ENCODE measurements at regions not wholly inside any gene's neighbourhood (a gene's known extent, or its start where the extent isn't known, plus 50 kb on each side); places are given as distances from the start of the nearest gene placed in this dataset.

DNA sequence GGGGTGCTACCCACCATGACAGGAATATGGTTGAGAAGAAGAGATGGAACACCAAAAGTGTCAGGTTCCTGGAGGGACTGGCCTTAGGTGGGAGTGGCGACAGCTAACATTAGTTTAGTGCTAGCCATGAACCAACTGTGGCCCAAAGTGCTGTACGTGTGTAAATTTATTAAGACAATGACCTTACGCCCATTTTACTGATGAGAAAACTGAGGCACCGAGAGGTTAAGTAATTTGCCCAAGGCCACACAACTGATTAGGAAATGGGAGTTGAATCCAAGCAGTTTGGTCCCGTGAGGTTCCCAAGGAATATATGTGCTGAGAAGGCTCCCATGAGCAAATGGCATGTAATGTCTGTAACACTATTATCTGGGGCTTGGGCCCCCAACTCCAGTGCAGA is 109.5 kb upstream of the SLC1A4 start:
- FAIRE-seq (no peak), DNase-seq (ENCODE audit: low read depth, low spot score) (no peak)
- H3K27ac ChIP-seq (ENCODE audit: insufficient read depth, low read depth, low read length), result no peak overlapping the region
- H3K9me3 ChIP-seq (replicated peaks; ENCODE audit: control insufficient read depth, insufficient read depth, low read length), result no peaks in the 10 kb centered on the region
- no peaks in the 10 kb centered on the region for H3K79me2 ChIP-seq (ENCODE audit: control insufficient read depth, insufficient read depth, low read length)
- no peaks in the 10 kb centered on the region for H3K9me1 ChIP-seq (replicated peaks; ENCODE audit: control insufficient read depth, extremely low read depth, insufficient read depth, low read length)
- ChIA-PET CTCF (interaction anchor here (1.2 kb wide), 1 partner anchor 293 kb away, joined by 4 read pairs; no protein-coding TSS in a partner anchor), POLR2A (no interaction called here)
- intact Hi-C loops (cut with micrococcal nuclease) (loop anchor here (5.0 kb wide), 1 partner anchor 477 kb away; no protein-coding TSS in a partner anchor), dilution Hi-C loops (cut with MboI; ENCODE audit: extremely low pct_ligation_motif_present, low sequenced_read_pairs) (no loop called here)
- H2AFZ ChIP-seq (ENCODE audit: low read depth, low read length), result no peak overlapping the region
- no peaks in the 10 kb centered on the region for H3K36me3 ChIP-seq (ENCODE audit: control insufficient read depth in 2 of 2, extremely low read depth in 1 of 2, insufficient read depth in 2 of 2, low read length in 2 of 2)
- no TSS peak for BruUV-seq (replicated peaks)
- H3K9ac ChIP-seq (replicated peaks; ENCODE audit: extremely low read depth, insufficient read depth, low read length), result no peak overlapping the region
- H3K4me2 ChIP-seq (ENCODE audit: insufficient read depth, low read length), result no peak overlapping the region
- H4K20me1 ChIP-seq (replicated peaks; ENCODE audit: control insufficient read depth, extremely low read depth, insufficient read depth, low read length), result no peaks in the 10 kb centered on the region
- H3K4me3 ChIP-seq (replicated peaks in 1 of 3; ENCODE audit: insufficient read depth in 1 of 3, low read depth in 1 of 3, low read length in 3 of 3), result no peak overlapping the region
- TF ChIP-seq, protein P1, sequence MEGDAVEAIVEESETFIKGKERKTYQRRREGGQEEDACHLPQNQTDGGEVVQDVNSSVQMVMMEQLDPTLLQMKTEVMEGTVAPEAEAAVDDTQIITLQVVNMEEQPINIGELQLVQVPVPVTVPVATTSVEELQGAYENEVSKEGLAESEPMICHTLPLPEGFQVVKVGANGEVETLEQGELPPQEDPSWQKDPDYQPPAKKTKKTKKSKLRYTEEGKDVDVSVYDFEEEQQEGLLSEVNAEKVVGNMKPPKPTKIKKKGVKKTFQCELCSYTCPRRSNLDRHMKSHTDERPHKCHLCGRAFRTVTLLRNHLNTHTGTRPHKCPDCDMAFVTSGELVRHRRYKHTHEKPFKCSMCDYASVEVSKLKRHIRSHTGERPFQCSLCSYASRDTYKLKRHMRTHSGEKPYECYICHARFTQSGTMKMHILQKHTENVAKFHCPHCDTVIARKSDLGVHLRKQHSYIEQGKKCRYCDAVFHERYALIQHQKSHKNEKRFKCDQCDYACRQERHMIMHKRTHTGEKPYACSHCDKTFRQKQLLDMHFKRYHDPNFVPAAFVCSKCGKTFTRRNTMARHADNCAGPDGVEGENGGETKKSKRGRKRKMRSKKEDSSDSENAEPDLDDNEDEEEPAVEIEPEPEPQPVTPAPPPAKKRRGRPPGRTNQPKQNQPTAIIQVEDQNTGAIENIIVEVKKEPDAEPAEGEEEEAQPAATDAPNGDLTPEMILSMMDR (IDR thresholded peaks at IDR 0.05; ENCODE audit: extremely low read depth in 1 of 2, insufficient read depth in 1 of 2, low read depth in 1 of 2, low read length in 2 of 2), result no peak
- TF ChIP-seq EZH2 (IDR thresholded peaks at IDR 0.05; ENCODE audit: borderline replicate concordance, low read depth, low read length, severe bottlenecking), result no peak
- TF ChIP-seq POLR2AphosphoS5 (IDR thresholded peaks at IDR 0.05; ENCODE audit: insufficient read depth, low read depth, low read length), result no peak
- TF ChIP-seq GATA2 (IDR thresholded peaks at IDR 0.05; ENCODE audit: insufficient read depth, insufficient read length, low read depth, low read length), result no peak
- no peak for TF ChIP-seq FOS (IDR thresholded peaks at IDR 0.05; ENCODE audit: borderline replicate concordance, insufficient read depth, low read length)
- H3K4me1 ChIP-seq (ENCODE audit: control insufficient read depth, extremely low read depth, insufficient read depth, low read length), result peaks cover 7% of the 10 kb centered on the region
- H3K27me3 ChIP-seq (ENCODE audit: control insufficient read depth in 2 of 2, insufficient read depth in 2 of 2, low read length in 2 of 2), result peaks cover 0 to 2% of the 10 kb centered on the region in 2 experiments

Measured in endothelial cell of umbilical vein (primary cell).